ENCODE measurements at regions not wholly inside any gene's neighbourhood (a gene's known extent, or its start where the extent isn't known, plus 50 kb on each side); places are given as distances from the start of the nearest gene placed in this dataset.

GRCh38 chr15:98446083-98446482, 202.3 kb upstream of the IGF1R start:
- Histone ChIP-seq H3K4me3 (no peak overlapping the region), H3K4me1 (no peaks in the 10 kb centered on the region), H3K27ac (no peak overlapping the region), H3K9me3 (no peaks in the 10 kb centered on the region), H3K36me3 (no peaks in the 10 kb centered on the region), H3K27me3 (no peaks in the 10 kb centered on the region)
- no peak for TF ChIP-seq CTCF (IDR thresholded peaks at IDR 0.05)
- ATAC-seq (no peak), FAIRE-seq (no peak), DNase-seq (no peak)
- 77 to 78% methylated on average over 8 of the region's 8 CpGs for WGBS, 2 donors
- intact Hi-C loops (cut with DNase I), result loop anchor here in 2 of 3 donors (10.0 kb wide), 2 partner anchors 619 to 629 kb away; no protein-coding TSS in a partner anchor

- H3K36me3 ChIP-seq, result no peaks in the 10 kb centered on the region
- 66 to 74% methylated on average over 8 of the region's 8 CpGs for WGBS, 2 donors
- no peak overlapping the region for H3K27ac ChIP-seq
- H3K4me3 ChIP-seq, result no peak overlapping the region
- no peak for DNase-seq
- H3K27me3 ChIP-seq, result no peaks in the 10 kb centered on the region
- H3K9me3 ChIP-seq, result no peaks in the 10 kb centered on the region
- no peak for ATAC-seq
- FAIRE-seq, result no peak
- intact Hi-C loops (cut with DNase I), result loop anchor here in 2 of 3 donors (10.0 kb wide), 2 partner anchors 618 to 628 kb away; no protein-coding TSS in a partner anchor
- TF ChIP-seq CTCF (IDR thresholded peaks at IDR 0.05), result no peak
- H3K4me1 ChIP-seq, result no peaks in the 10 kb centered on the region
These were observed 201.3 kb upstream of the IGF1R start for GRCh38 chr15:98447069-98447468.

GRCh38 chr15:98451236-98451635, 197.1 kb upstream of the IGF1R start:
- ATAC-seq (no peak), FAIRE-seq (no peak), DNase-seq (no peak)
- no peaks in the 10 kb centered on the region for H3K27me3 ChIP-seq
- WGBS, 2 donors, result 75 to 76% methylated on average over 11 of the region's 11 CpGs
- H3K27ac ChIP-seq, result no peak overlapping the region
- intact Hi-C loops (cut with DNase I), result no loop called here
- no peak overlapping the region for H3K4me3 ChIP-seq
- no peaks in the 10 kb centered on the region for H3K9me3 ChIP-seq
- TF ChIP-seq CTCF (IDR thresholded peaks at IDR 0.05), result no peak
- no peaks in the 10 kb centered on the region for H3K4me1 ChIP-seq
- H3K36me3 ChIP-seq, result no peaks in the 10 kb centered on the region

- no peaks in the 10 kb centered on the region for H3K4me1 ChIP-seq
- no peak overlapping the region for H3K27ac ChIP-seq
- DNase-seq (no peak), ATAC-seq (no peak), FAIRE-seq (no peak)
- H3K36me3 ChIP-seq, result no peaks in the 10 kb centered on the region
- no peak for TF ChIP-seq CTCF (IDR thresholded peaks at IDR 0.05)
- H3K27me3 ChIP-seq, result no peaks in the 10 kb centered on the region
- no peaks in the 10 kb centered on the region for H3K9me3 ChIP-seq
- intact Hi-C loops (cut with DNase I), result no loop called here
- WGBS, 2 donors, result 88% methylated on average over 4 of the region's 4 CpGs
- H3K4me3 ChIP-seq, result no peak overlapping the region
These were observed 196.1 kb upstream of the IGF1R start for GRCh38 chr15:98452238-98452637.

- intact Hi-C loops (cut with DNase I), result no loop called here
- Histone ChIP-seq H3K4me1 (no peaks in the 10 kb centered on the region), H3K4me3 (no peak overlapping the region), H3K27me3 (no peaks in the 10 kb centered on the region), H3K9me3 (no peaks in the 10 kb centered on the region), H3K36me3 (no peaks in the 10 kb centered on the region), H3K27ac (no peak overlapping the region)
- FAIRE-seq (no peak), DNase-seq (no peak), ATAC-seq (no peak)
- no peak for TF ChIP-seq CTCF (IDR thresholded peaks at IDR 0.05)
- 75 to 77% methylated on average over 5 of the region's 5 CpGs for WGBS, 2 donors
These were observed 192.4 kb upstream of the IGF1R start for GRCh38 chr15:98455904-98456303.
